IMR-90 (cell line): ENCODE measurements at regions not wholly inside any gene's neighbourhood (a gene's known extent, or its start where the extent isn't known, plus 50 kb on each side); places are given as distances from the start of the nearest gene placed in this dataset.

Source experiments
- ATAC-seq: fragments of 200-7000 bp; cut with Tn5 transposase; 2 replicates; pipeline ENCODE4 v1.9.1; 2020; ENCODE audit warnings: low read depth, mild to moderate bottlenecking, moderate library complexity
- BruUV-seq: library from RNA; stranded (reverse); fragments of 400-500 nt; replicated peaks from 2 replicates; lab custom pipeline; 2021; lab: Mats Ljungman, UMichigan
- CTCF ChIA-PET: fragments of 300-600 bp; formaldehyde crosslinking; extraction: SDS; loops from one replicate; lab custom pipeline; 2021; ENCODE audit warnings: antibody characterized with exemption; lab: Yijun Ruan, JAX
- POLR2A ChIA-PET: fragments of 300-600 bp; sonication (Branson Sonifier 250); formaldehyde crosslinking; loops from one replicate; lab custom pipeline; 2022; ENCODE audit warnings: antibody characterized with exemption; ENCODE audit not compliant: unreplicated experiment; lab: Charles Lee
- DNase-seq: peaks from one replicate; pipeline ENCODE4 v3.0.0; 2013
- H2AFZ ChIP-seq: replicated peaks from 2 replicates; pipeline ENCODE3; 2013; ENCODE audit warnings: low read length, mild to moderate bottlenecking; ENCODE audit not compliant: poor library complexity
- H2AK5ac ChIP-seq: 2 replicates; pipeline ENCODE4 v1.6.1; 2013; ENCODE audit warnings: low read depth, low read length, inconsistent platforms
- H2AK9ac ChIP-seq: replicated peaks from 2 replicates; pipeline ENCODE3; 2013; ENCODE audit warnings: mild to moderate bottlenecking, low read depth, low read length, moderate library complexity; ENCODE audit not compliant: poor library complexity
- H2BK120ac ChIP-seq: 2 replicates; pipeline ENCODE4 v1.6.1; 2013; ENCODE audit warnings: low read depth, low read length, inconsistent platforms
- H2BK15ac ChIP-seq: 3 replicates; pipeline ENCODE4 v1.6.1; 2013; ENCODE audit warnings: low read depth, low read length, inconsistent platforms
- H2BK20ac ChIP-seq: 2 replicates; pipeline ENCODE4 v1.6.1; 2013; ENCODE audit warnings: low read depth, mild to moderate bottlenecking, inconsistent platforms, low read length, moderate library complexity
- H2BK5ac ChIP-seq: 2 replicates; pipeline ENCODE4 v1.6.1; 2013; ENCODE audit warnings: mild to moderate bottlenecking, low read depth, low read length, inconsistent platforms; ENCODE audit not compliant: poor library complexity, severe bottlenecking
- H3K14ac ChIP-seq: replicated peaks from 2 replicates; pipeline ENCODE4 v1.6.1; 2013; ENCODE audit warnings: low read depth, low read length, inconsistent platforms
- H3K18ac ChIP-seq: 2 replicates; pipeline ENCODE4 v1.6.1; 2013; ENCODE audit warnings: low read depth, low read length, control low read depth
- H3K23ac ChIP-seq: 2 replicates; pipeline ENCODE4 v1.6.1; 2013; ENCODE audit warnings: low read depth, low read length, inconsistent platforms
- H3K27ac ChIP-seq: 2 replicates; pipeline ENCODE4 v1.5.1; 2013; ENCODE audit warnings: mild to moderate bottlenecking, control low read depth, low read length; ENCODE audit not compliant: insufficient read depth
- H3K27me3 ChIP-seq: 2 replicates; pipeline ENCODE4 v1.6.1; 2013; ENCODE audit warnings: low read length; ENCODE audit not compliant: control insufficient read depth, insufficient read depth
- H3K36me3 ChIP-seq: 2 replicates; pipeline ENCODE4 v1.6.1; 2013; ENCODE audit warnings: low read length, mixed read lengths; ENCODE audit not compliant: control insufficient read depth, insufficient read depth
- H3K4ac ChIP-seq: 2 replicates; pipeline ENCODE4 v1.6.1; 2013; ENCODE audit warnings: low read depth, low read length, inconsistent platforms
- H3K4me1 ChIP-seq: 2 replicates; pipeline ENCODE4 v1.6.1; 2013; ENCODE audit warnings: low read length, mixed read lengths; ENCODE audit not compliant: control insufficient read depth, insufficient read depth
- H3K4me2 ChIP-seq: 2 replicates; pipeline ENCODE4 v1.6.1; 2013; ENCODE audit warnings: low read depth, mild to moderate bottlenecking, control low read depth, low read length, moderate library complexity
- H3K4me3 ChIP-seq: 2 replicates; pipeline ENCODE4 v1.5.1; 2013; ENCODE audit warnings: low read depth, mild to moderate bottlenecking, control low read depth, low read length, moderate library complexity; ENCODE audit not compliant: insufficient read depth
- H3K56ac ChIP-seq: 2 replicates; pipeline ENCODE4 v1.6.1; 2013; ENCODE audit warnings: low read length, inconsistent platforms; ENCODE audit not compliant: insufficient read depth; ENCODE audit errors: extremely low read depth
- H3K79me1 ChIP-seq, 2 experiments: 2 replicates each; pipeline ENCODE4 v1.6.1; 2013; ENCODE audit warnings: low read length in 2 of 2, inconsistent platforms in 1 of 2, low read depth in 1 of 2
- H3K9ac ChIP-seq: 2 replicates; pipeline ENCODE4 v1.6.1; 2013; ENCODE audit warnings: low read depth, low read length, control low read depth
- H3K9me1 ChIP-seq: 2 replicates; pipeline ENCODE4 v1.6.1; 2013; ENCODE audit warnings: low read length, inconsistent platforms; ENCODE audit not compliant: insufficient read depth
- H3K9me3 ChIP-seq: 2 replicates; pipeline ENCODE4 v1.6.1; 2013; ENCODE audit warnings: low read length; ENCODE audit not compliant: control insufficient read depth, insufficient read depth
- H4K20me1 ChIP-seq: 2 replicates; pipeline ENCODE4 v1.6.1; 2013; ENCODE audit warnings: low read length, inconsistent platforms; ENCODE audit not compliant: insufficient read depth
- H4K5ac ChIP-seq: 2 replicates; pipeline ENCODE4 v1.6.1; 2013; ENCODE audit warnings: mild to moderate bottlenecking, low read depth, low read length, control low read depth
- H4K8ac ChIP-seq, 2 experiments: 2 replicates each; pipeline ENCODE4 v1.6.1; 2013; ENCODE audit warnings: low read depth in 2 of 2, low read length in 2 of 2, control low read depth in 1 of 2, inconsistent platforms in 1 of 2
- H4K91ac ChIP-seq: 2 replicates; pipeline ENCODE4 v1.6.1; 2013; ENCODE audit warnings: low read depth, low read length, inconsistent platforms; ENCODE audit not compliant: insufficient read depth
- ELK1 ChIP-seq: fragments of 150-350 bp; IDR thresholded peaks from 2 replicates; pipeline ENCODE4 v1.6.1; 2016; ENCODE audit warnings: low read depth, mild to moderate bottlenecking, low read length, moderate library complexity, borderline replicate concordance
- MAFK ChIP-seq: IDR thresholded peaks from 2 replicates; pipeline ENCODE4 v1.6.1; 2012; ENCODE audit warnings: low read depth, low read length, improper control_type of control experiment
- MXI1 ChIP-seq: IDR thresholded peaks from 2 replicates; pipeline ENCODE4 v1.6.1; 2012; ENCODE audit warnings: low read depth, mild to moderate bottlenecking, low read length, moderate library complexity, borderline replicate concordance
- NFE2L2 ChIP-seq: fragments of 150-350 bp; IDR thresholded peaks from 2 replicates; pipeline ENCODE4 v1.6.1; 2016; ENCODE audit warnings: low read depth, mild to moderate bottlenecking, low read length
- POLR2A ChIP-seq: IDR thresholded peaks from 2 replicates; pipeline ENCODE4 v1.6.1; 2012; ENCODE audit warnings: mild to moderate bottlenecking, low read depth, low read length
- RCOR1 ChIP-seq: IDR thresholded peaks from 2 replicates; pipeline ENCODE4 v1.6.1; 2012; ENCODE audit warnings: mild to moderate bottlenecking, low read length, improper control_type of control experiment; ENCODE audit not compliant: insufficient replicate concordance
- RFX5 ChIP-seq: IDR thresholded peaks from 2 replicates; pipeline ENCODE4 v1.8.0; 2012; ENCODE audit warnings: low read depth, mild to moderate bottlenecking, low read length, moderate library complexity
- SMC3 ChIP-seq: fragments of 150-350 bp; IDR thresholded peaks from 2 replicates; pipeline ENCODE4 v1.6.1; 2016; ENCODE audit warnings: low read depth, mild to moderate bottlenecking, antibody characterized with exemption, low read length, moderate library complexity
- dilution Hi-C: fragments of 300-500 bp; cut with HindIII; formaldehyde crosslinking; loops from one replicate; pipeline ENCODE4 v1.14.3; 2018; ENCODE audit warnings: low sequenced_read_pairs; ENCODE audit not compliant: unreplicated experiment
- in situ Hi-C: fragments of 300-500 bp; cut with MboI; formaldehyde crosslinking; loops from 3 replicates; pipeline ENCODE4 v1.14.3; 2019; ENCODE audit warnings: low sequenced_read_pairs, inconsistent platforms, mixed read lengths
- intact Hi-C: fragments of 100-400 bp; cut with micrococcal nuclease; formaldehyde crosslinking; loops from 2 replicates; pipeline ENCODE4 v1.10.0; 2022
- TF ChIP-seq, protein P1 (sequence below): fragments of 150-350 bp; IDR thresholded peaks from 2 replicates; pipeline ENCODE4 v1.6.1; 2017; ENCODE audit warnings: mild to moderate bottlenecking, antibody characterized with exemption, low read length, low read depth

- H2AK5ac ChIP-seq: no peak overlapping the region
- no peak overlapping the region for H2AFZ ChIP-seq
- no peak overlapping the region for H3K4me2 ChIP-seq
- TF ChIP-seq NFE2L2 (no peak), RCOR1 (no peak), POLR2A (no peak), ELK1 (no peak), MXI1 (no peak), RFX5 (no peak), MAFK (no peak), SMC3 (no peak)
- TF ChIP-seq, protein P1, sequence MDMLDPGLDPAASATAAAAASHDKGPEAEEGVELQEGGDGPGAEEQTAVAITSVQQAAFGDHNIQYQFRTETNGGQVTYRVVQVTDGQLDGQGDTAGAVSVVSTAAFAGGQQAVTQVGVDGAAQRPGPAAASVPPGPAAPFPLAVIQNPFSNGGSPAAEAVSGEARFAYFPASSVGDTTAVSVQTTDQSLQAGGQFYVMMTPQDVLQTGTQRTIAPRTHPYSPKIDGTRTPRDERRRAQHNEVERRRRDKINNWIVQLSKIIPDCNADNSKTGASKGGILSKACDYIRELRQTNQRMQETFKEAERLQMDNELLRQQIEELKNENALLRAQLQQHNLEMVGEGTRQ: no peak
- no peak overlapping the region for H2BK20ac ChIP-seq
- no peak overlapping the region for H3K4me3 ChIP-seq
- no peak overlapping the region for H2BK120ac ChIP-seq
- no peaks in the 10 kb centered on the region for H3K4me1 ChIP-seq
- no peak overlapping the region for H2AK9ac ChIP-seq
- H4K5ac ChIP-seq: no peak overlapping the region
- no peaks in the 10 kb centered on the region for H3K9me1 ChIP-seq
- CTCF ChIA-PET: no interaction called here
- no peak overlapping the region for H3K56ac ChIP-seq
- ATAC-seq (no peak), DNase-seq (no peak)
- no peaks in the 10 kb centered on the region; the same call in 1 of the 2 replicates for H3K9me3 ChIP-seq
- H3K18ac ChIP-seq: no peak overlapping the region
- H3K9ac ChIP-seq: no peak overlapping the region
- no peak overlapping the region for H4K8ac ChIP-seq
- no TSS peak for BruUV-seq
- no peak overlapping the region for H4K91ac ChIP-seq
- H4K20me1 ChIP-seq: no peaks in the 10 kb centered on the region
- H3K14ac ChIP-seq: no peak overlapping the region
- no peaks in the 10 kb centered on the region for H3K36me3 ChIP-seq
- H2BK5ac ChIP-seq: no peak overlapping the region
- H3K23ac ChIP-seq: no peak overlapping the region
- intact Hi-C loops (no loop called here), dilution Hi-C loops (no loop called here), in situ Hi-C loops (no loop called here)
- H3K27me3 ChIP-seq: no peaks in the 10 kb centered on the region
- POLR2A ChIA-PET: no interaction called here
- H3K27ac ChIP-seq: no peak overlapping the region
- no peaks in the 10 kb centered on the region for H3K79me1 ChIP-seq
- no peak overlapping the region for H3K4ac ChIP-seq
- H2BK15ac ChIP-seq: no peak overlapping the region
These were observed 1361.2 kb downstream of the CDH8 start for GRCh38 chr16:60675022-60675421.
